Ammon's horn (tissue), 1 donor: ENCODE measurements at regions not wholly inside any gene's neighbourhood (a gene's known extent, or its start where the extent isn't known, plus 50 kb on each side); places are given as distances from the start of the nearest gene placed in this dataset.
"Not testable (repeated sequence)": the region's sequence is repeated elsewhere in the genome, so short reads cannot be mapped to it uniquely, and the experiment has no call there.

ENCODE experiments used
- DNase-seq: peaks from one replicate; pipeline ENCODE4 v3.0.0-alpha.2; 2016; ENCODE audit warnings: low spot score

DNA sequence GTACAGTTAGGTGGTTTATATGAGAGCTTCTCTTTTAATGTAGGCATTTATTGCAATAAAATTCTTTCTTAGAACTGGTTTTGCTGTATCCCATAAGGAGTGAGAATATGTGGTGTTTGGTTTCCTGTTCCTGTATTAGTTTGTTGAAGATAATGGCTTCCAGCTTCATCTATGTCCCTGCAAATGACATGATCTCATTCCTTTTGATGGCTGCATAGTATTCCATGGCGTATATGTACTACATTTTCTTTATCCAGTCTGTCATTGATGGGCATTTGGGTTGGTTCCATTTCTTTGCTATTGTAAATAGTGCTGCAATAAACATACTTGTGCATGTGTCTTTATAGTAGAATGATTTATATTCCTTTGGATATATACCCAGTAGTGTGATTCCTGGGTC lies 106.7 kb upstream of the IRS4 start:
- DNase-seq, result not testable (repeated sequence)

DNA sequence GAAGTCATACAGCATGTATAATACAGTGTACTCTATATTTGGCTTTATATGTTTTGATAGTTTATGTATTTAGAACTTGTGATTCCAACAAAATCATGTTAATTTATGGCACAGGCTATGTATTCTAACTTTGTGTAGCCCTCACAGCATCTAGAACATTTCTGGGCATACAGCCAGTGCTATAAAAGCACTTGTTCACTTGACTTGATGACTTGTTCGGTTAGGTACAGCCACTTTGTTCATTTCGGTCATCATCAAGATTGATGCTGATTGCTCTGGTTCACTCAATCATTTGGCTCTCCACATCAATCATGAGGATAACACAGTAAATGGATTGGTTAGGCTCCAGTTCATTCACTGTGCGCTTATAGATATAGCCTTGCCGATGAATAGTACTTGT lies 97.6 kb upstream of the IRS4 start:
- no peak for DNase-seq

DNA sequence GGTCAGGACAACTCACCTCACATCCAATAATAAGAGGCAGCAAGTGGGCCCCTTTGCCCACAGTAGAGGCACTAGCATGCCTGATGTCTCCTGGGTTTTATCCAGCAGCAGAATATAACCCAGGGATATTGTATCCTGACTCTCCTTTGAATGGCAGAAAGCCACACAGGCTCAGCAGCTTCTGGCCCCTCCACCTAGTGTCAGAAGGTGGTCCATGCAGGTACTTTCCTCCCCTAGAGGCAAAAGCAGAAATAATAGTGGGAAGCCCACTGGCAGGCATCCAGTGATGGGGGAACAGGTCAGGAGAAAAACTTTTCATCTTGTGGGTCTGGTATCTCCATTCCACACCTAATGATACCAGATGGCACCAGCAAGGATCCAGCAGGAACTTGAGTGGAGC lies 75.5 kb upstream of the IRS4 start:
- DNase-seq, result no peak

DNA sequence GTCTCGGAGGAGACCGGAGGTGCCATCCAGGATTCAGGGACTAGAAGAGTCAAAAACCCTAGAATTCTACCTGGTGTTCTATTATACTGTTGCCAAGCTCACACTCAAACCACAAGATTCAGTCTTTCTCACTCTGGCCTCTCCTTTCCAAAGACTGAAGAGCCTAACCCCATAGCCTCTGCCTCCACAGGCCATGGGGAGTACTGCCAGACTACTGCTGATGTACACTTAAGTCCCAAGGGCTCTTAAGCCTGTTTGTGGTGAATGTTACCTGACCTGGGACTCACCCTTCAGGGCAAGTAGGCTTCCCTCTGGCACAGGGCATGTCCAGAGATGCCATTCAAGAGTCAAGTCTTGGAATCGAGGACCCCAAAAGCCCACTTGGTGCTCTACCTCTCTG lies 58.9 kb upstream of the IRS4 start:
- no peak for DNase-seq
